Cardiac fibroblast (primary cell): ENCODE measurements at regions not wholly inside any gene's neighbourhood (a gene's known extent, or its start where the extent isn't known, plus 50 kb on each side); places are given as distances from the start of the nearest gene placed in this dataset.

Experiments
- DNase-seq, 2 donors: peaks; one replicate each; pipeline versions ENCODE4 v3.0.0 to v3.0.0-alpha.2; 2010; ENCODE audit warnings: low read depth in 2 of 2
- H3K4me3 ChIP-seq, 2 donors: replicated peaks in 1 of 2; 1 replicate in 1 of 2; 2 replicates in 1 of 2; pipeline ENCODE4 v1.5.1; 2011; ENCODE audit warnings: low read depth in 2 of 2, low read length in 2 of 2, mild to moderate bottlenecking in 2 of 2, moderate library complexity in 1 of 2
- TF ChIP-seq, protein P1 (sequence below): IDR thresholded peaks from one replicate; pipeline ENCODE4 v1.5.1; 2011; ENCODE audit warnings: low read depth, mild to moderate bottlenecking, low read length, inconsistent platforms

DNA sequence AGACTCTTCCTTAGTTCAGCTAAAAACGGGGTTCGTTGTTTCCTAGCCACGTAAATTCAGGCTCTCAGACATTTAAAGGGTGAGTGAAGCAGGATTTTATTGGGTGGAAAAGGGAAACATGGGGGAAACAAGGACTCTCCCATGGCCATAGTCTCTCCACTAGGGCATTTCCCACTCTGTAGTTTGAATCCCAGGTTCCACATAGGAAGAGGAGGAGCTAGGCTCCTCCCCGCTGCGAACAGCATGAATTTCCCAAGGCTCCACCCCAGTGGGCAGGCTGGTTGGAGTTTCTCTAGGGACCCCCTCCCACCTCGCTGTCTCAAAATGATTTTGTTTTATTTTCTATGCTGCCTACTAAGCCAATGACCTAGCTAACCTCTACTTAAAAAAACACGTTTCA, 2170.8 kb upstream of the PCDH20 start:
- no peak for DNase-seq
- TF ChIP-seq, protein P1, sequence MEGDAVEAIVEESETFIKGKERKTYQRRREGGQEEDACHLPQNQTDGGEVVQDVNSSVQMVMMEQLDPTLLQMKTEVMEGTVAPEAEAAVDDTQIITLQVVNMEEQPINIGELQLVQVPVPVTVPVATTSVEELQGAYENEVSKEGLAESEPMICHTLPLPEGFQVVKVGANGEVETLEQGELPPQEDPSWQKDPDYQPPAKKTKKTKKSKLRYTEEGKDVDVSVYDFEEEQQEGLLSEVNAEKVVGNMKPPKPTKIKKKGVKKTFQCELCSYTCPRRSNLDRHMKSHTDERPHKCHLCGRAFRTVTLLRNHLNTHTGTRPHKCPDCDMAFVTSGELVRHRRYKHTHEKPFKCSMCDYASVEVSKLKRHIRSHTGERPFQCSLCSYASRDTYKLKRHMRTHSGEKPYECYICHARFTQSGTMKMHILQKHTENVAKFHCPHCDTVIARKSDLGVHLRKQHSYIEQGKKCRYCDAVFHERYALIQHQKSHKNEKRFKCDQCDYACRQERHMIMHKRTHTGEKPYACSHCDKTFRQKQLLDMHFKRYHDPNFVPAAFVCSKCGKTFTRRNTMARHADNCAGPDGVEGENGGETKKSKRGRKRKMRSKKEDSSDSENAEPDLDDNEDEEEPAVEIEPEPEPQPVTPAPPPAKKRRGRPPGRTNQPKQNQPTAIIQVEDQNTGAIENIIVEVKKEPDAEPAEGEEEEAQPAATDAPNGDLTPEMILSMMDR: no peak
- no peak overlapping the region for H3K4me3 ChIP-seq

DNA sequence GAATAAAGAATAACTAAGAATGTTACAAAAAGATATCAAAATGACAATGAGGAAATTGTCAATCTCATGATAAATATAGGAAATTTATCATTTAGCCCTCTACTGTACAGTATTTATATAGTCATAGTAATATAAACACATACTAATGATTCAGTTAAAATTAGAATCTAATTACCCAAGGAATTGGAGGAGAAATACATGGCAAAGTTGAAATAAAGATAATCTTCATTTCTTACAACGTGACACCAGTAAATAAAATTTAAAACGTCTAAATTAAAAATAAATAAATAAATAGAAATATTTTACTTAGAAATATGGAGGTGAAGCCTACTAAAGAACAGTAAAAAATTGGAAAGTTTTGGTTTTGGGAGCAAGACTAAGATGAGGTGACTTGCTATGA, 2163.1 kb upstream of the PCDH20 start:
- DNase-seq: no peak
- TF ChIP-seq, protein P1: no peak
- no peak overlapping the region for H3K4me3 ChIP-seq

DNA sequence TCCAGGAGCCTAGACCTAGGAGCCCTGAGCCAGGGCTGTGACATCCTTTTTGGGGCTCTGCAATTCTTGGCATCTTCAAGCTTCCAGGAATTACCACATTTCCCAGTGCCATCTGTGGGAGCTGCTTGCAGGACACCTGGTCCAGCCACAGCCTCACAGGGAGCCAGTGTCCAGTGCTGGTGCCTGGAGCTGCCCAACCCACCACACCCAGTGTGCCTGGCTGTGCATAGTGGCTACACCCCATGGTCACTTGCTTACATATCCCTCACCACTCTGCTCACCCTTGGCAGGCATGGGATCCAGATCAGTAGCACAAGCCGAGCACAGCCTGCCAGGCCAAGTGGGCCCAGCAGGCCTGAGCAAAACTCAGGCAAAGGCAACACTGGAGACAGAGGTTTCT, 2151.4 kb upstream of the PCDH20 start:
- no peak for DNase-seq
- H3K4me3 ChIP-seq: no peak overlapping the region
- TF ChIP-seq, protein P1: no peak

DNA sequence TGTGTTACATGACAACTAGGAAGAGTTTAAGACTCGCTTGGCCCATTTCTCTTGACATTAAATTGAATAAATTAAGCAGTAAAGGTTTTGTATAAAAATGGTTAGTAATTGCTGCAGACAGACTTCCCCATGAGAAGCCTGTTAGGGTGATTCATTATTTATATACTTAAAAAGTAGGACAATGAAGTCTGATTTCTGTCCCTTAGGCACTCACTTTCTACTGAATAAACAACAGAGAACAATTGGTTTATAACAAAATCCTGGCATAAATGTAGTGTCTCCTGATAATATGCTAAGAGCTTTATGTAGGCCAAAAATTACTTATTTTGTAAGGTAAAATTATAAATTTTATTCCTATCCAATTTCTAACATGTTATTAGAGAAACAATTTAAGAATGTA, 2138.5 kb upstream of the PCDH20 start:
- H3K4me3 ChIP-seq: no peak overlapping the region
- TF ChIP-seq, protein P1: no peak
- peak in 1 of 2 donors; percentile 2 for DNase-seq

DNA sequence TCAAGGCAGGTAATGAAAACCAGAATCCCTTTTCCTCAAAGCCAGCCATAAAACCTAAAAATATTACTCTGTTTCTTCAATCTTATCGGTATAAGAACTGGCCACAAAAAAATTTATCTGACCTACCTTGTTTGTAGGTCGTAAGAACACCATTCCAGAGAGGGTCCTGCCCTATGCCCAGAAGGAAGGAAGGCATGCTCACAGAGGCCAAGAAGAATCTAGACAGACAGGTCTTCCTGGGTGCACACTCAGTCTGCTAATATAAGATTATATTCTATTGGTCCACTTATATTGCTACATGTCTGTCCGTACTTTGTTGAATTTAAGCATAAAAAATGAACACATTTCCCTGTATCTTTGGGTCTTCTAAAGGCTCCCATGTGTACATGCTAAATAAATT, 2136.1 kb upstream of the PCDH20 start:
- TF ChIP-seq, protein P1: no peak
- no peak overlapping the region for H3K4me3 ChIP-seq
- no peak for DNase-seq

DNA sequence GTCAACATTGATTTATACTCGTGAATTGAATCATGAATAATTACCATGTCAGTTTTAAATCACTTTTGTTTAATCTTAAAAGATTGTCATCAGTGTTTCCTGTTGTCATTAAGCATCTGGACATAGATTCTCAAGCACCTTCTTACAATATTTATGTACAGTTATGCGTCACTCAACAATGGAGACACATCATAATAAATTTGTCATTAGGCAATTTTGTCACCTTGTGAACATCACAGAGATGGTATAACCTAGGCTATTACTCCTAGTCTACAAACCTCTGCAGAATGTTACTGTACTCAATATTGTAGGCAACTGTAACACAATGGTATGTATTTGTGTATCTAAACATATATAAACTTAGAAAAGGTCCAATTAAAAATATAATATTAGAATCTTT, 2130.9 kb upstream of the PCDH20 start:
- TF ChIP-seq, protein P1: no peak
- no peak overlapping the region for H3K4me3 ChIP-seq
- DNase-seq: no peak

DNA sequence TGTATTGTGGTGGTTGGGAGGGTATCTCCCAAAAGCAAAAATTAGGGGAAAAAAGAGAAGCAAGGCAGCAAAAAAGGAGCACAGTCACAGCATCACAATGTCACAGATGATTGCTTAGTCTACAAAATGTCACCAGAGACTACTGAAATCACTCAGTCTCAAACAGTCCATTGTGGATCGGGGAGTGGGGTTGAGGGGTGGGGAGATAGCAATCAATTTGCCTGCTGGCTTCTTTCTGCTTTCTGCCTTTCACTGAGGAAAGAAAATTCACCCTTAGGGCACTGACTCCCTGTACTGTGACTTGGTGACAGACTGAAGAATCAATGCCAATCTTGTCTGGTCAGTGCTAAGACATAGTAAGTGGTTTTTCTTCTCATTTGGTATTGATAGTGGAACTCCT, 2127.1 kb upstream of the PCDH20 start:
- no peak for DNase-seq
- TF ChIP-seq, protein P1: no peak
- no peak overlapping the region for H3K4me3 ChIP-seq
